GM21526 (cell line): ENCODE measurements at regions not wholly inside any gene's neighbourhood (a gene's known extent, or its start where the extent isn't known, plus 50 kb on each side); places are given as distances from the start of the nearest gene placed in this dataset.
"Not testable (repeated sequence)": the region's sequence is repeated elsewhere in the genome, so short reads cannot be mapped to it uniquely, and the experiment has no call there.

Experiments used
- ATAC-seq: cut with Tn5 transposase; IDR thresholded peaks from one replicate; pipeline ENCODE4 v1.9.1; 2021; ENCODE audit warnings: moderate library complexity; ENCODE audit not compliant: unreplicated experiment, low FRiP score

DNA sequence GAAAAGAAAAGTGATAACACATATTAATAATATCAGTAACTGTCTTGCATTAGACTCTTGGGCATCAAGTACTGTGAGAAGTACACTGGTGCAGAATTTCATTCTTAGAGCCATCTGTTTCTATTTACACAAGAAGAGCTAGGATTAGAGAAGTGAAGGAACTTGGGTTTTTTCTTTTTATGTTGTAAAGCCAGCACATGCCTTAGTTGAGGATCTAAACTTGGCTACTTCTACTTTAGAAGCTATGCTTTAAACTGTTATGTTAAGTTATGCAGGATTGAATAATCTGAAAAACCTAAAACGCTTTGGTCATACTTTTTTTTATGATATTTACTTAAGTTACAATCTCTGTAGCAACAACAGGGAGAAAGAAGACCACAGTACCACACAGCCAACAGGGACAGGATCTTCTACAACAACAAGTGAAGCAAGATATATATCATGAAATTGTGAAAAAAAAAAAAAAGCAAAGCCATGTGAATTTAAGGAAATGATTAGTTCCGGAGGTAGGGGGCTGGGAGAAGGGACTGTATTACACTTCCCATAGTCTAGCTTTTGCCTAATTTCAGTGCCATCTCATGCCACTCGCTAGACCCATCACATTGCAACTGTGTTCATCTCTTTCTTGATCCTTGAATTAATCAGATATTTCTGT is 305.1 kb upstream of the GOT2 start:
- ATAC-seq: no peak

DNA sequence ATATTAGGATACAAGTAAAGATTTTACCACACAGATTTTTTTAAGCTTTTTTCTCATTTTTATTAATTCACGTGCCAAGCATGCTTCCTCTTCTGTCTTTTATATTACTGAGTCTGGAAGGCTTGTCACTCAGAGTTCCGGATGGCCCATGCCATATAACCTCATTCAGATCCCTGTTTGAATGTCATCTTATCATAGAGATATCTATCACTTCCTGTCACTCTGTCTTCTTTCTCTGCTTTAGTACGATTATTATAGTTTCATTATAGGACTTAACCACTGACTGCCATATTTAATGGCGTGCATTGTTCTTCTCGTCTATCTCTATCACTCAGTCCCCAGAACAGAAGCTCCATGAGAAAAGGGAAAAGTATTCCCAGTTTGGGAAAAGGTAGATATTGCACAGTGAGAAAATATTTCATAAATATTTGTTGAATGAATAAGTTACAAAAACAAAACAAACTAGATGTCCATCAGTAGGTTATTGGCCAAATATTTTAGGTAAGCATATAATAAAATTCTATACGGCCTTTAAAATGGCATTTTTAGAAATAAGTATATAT is 296.9 kb upstream of the GOT2 start:
- no peak for ATAC-seq

DNA sequence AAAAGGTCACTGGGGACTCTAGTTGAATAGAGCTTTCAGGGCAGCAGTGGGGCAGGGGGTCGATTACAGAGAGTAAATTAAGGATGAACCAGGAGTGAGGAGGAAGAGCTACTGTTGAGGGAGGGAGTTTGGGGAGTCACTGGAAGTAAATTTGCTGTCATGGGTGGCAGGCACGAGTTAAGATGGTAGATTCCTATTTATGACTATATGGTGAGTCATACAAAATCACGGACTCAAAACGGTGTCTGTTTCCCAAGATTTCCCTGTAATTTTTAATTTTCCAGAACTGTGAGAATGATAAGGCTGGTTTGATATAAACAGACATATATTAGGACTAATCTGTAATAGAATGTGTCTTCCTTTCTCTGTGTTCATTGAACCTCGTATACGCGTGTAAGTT is 287.6 kb upstream of the GOT2 start:
- ATAC-seq: no peak

DNA sequence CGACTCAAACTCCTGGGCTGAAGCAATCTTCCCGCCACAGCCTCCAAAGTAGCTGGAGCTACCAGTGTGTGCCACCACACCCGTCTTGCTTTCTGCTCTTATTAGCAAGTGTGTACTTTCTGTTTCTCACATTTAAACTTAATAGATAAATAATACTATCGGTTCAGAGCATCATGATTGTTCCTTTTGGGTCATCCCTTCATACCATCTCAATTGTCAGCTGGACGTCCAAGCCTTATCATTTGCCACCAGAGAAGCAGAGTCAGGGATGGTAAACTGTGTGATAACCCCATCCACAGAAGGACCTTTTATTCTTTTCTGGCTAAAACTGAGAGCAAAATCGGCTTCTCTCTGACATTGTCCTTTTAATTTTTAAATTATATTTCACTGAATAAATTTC is 279.8 kb upstream of the GOT2 start:
- ATAC-seq: no peak

DNA sequence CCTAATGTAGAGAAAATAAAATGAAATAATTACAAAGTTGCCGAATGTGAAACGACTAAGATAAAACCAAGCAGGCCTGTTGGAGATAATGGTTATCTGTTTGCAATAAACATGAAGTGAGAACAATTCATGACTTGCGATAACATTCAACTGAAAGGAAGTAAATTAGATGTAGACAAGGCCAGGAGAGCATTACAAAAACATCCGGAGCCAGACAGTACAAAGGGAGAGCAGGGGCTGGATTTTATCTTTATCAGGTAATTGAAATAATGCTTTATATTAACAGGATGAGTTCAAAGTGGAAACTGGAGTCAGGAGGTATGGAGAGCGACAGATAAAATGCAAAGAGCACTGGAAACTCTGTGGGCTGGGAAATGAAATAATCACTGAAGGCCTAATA is 265.6 kb upstream of the GOT2 start:
- ATAC-seq: no peak

DNA sequence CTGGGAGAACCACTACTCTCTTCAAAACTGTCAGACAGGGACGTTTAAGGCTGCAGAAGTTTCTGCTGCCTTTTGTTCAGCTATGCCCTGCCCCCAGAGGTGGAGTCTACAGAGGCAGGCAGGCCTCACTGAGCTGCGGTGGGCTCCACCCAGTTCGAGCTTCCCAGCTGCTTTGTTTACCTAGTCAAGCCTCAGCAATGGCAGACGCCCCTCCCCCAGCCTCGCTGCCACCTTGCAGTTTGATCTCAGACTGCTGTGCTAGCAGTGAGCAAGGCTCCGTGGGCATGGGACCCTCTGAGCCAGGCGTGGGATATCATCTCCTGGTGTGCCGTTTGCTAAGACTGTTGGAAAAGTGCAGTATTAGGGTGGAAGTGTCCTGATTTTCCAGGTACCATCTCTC is 258.6 kb upstream of the GOT2 start:
- ATAC-seq: not testable (repeated sequence)

DNA sequence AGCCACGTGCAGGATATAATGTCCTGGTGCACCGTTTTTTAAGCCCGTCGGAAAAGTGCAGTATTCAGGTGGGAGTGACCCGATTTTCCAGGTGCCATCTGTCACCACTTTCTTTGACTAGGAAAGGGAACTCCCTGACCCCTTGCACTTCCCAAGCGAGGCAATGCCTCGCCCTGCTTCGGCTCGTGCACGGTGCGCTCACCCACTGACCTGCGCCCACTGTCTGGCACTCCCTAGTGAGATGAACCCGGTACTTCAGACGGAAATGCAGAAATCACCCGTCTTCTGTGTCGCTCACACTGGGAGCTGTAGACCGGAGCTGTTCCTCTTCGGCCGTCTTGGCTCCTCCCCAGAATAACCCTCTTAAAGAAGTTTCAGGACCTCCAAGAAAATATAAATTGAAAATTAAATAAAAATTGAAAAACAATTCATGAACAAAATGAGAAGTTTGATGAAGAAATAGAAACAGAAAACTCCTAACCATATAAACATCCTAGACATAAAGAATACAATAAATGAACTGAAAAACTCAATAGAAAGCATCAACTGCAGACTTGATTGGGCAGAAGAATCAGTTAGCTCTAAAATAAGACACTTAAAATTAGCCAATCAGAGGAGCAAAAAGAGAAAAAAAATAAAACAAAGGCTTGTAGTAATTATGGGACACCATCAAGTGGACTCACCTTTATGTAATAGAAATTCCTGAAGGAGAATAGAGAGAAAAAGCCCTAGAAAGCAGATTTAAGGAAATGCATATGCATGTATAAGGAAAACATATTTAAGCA is 249.3 kb upstream of the GOT2 start:
- ATAC-seq: not testable (repeated sequence)

DNA sequence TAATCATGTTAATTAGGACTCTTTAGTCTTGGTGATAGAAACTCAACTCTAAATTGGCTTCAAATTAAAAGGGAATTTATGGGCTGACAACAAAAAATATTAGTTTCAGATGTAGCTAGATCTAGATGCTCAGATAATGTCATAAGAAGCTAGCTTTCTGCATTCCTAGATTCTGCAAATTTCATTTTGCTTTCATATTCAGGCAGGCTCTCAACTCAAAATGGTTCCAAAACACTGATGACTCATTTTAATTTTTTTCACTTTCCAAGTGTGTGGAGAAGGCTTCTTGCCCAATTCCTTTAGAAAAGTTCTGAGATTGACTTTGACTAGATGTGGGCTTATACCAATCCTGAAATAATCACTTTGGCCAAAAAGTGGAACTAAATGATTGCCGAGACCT is 236.7 kb upstream of the GOT2 start:
- peak; percentile 77 for ATAC-seq

DNA sequence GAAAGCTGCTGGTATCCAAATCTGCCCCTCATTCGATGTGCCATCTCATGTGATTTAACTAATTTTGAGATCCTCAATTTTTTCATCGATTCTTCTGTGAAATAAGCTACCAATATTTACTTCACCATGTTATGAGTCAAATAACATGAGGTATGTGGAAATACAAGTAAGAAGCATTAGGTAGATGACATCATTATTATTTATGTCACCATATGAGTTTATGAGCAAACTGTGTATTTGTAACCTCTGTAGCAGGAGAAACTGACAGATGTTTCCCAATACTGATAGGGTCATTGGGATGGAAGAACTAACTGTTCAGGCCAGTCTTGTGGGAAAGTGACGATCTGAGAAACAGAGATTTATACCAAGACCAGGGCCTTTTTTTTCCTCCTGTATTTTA is 229.4 kb upstream of the GOT2 start:
- no peak for ATAC-seq

DNA sequence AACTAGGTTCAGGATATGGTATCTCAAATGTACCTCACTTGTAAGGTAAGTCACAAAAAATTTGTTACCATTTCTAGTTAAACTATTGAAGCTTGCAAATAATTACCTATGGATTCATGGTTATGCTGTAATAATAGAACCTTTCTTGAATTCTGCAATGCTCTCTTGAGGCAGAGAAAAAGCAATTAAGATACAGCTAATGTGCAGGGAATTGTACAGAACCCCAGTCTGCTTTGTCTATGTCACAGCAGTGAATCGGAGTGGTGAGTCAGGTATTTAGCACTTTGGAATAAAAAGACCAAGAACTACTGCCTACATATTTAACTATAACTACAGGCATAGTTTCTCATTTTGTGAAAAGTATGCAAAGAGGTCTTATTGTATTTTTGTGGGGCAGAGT is 228.7 kb upstream of the GOT2 start:
- no peak for ATAC-seq

DNA sequence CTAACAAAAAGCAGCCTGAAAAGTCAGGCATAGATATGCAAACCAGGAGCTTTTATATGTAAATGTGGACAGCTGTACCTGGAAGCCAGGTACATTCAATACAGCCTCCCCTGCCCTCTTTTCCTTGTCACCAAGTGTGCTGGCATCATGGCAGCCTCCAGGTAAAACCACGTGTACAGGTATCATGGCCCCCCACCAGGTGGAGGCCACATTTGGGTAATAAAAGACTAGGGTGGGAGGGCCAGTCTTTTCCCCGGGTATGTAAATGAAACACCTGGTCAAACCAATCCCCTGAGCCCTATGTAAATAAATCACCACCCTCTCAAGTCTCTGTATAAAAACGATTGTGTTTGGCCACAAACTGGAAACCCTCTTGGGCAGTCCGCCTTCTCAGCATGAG is 226.4 kb upstream of the GOT2 start:
- ATAC-seq: no peak

DNA sequence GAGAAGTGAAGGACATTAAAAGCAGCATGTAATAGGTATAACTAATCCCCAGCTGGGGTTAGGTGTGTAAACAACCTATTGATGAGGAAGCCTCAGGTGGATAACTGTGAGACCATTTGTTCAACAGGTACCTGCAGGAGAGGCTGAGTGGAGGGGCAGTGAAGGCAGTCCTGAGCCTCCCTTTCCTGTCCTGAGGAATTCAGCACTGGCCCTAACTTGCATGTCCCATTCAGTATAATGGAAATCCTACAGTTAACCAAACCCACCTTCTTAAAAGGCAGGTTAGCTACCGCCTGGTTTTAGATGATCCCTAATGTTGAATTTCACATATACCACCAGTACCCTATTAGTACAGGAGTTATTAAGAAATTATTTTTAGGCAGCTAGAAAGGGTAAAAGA is 225.9 kb upstream of the GOT2 start:
- no peak for ATAC-seq

DNA sequence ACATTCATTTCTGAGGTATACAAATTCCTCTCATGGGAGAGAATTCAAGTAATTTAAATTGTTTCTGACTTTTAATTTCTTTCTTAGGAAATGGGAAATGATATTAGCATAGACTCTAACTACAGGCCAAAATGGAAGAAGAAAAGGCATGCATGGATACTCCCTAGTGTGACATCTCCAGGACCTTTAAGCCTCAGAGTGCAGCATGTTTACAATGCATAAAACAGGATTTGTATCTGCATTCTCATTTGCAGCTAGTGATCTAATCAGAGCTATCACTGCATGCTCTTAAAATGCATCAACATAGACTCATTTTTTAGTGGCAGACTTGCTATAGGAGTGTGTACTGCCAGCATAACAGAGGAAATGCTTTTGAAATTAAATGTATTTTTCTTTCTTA is 224.6 kb upstream of the GOT2 start:
- no peak for ATAC-seq

DNA sequence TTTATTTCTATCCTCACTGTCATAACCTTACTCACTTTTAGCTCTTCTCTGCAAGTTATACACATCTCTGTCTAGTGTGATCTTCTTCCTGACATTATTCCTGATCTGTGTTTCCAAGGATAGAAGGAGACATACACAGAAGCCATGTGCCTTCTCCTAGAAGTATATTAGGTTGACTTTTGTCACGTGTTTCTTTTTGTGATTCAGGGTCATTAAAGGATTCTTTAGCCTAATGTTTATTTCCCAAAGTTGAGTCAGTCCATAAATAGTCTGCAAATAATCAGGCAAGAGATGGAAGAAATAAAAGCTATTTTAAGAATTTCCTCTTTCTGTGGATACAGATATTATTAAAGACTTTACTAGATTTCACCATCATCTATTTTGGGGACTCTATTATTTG is 214.1 kb upstream of the GOT2 start:
- ATAC-seq: no peak

DNA sequence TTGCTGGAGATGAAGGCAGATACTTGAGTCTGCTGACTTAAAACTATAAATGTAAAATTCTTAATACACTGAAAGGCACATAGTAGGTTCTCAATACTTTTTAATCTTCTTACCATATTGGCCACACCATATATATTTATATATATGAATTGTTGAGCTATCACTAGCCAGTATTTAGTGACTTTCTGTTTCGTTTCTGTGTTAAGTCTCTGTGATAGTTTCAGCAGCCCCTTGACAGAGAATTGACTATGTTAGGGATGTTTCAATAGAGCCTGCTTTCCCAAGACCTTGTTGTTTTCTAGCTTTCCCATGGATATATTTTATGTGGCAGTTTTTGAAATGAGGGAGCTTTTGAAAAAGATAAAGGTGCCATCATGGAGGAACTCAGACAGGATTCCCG is 206.5 kb upstream of the GOT2 start:
- ATAC-seq: no peak

DNA sequence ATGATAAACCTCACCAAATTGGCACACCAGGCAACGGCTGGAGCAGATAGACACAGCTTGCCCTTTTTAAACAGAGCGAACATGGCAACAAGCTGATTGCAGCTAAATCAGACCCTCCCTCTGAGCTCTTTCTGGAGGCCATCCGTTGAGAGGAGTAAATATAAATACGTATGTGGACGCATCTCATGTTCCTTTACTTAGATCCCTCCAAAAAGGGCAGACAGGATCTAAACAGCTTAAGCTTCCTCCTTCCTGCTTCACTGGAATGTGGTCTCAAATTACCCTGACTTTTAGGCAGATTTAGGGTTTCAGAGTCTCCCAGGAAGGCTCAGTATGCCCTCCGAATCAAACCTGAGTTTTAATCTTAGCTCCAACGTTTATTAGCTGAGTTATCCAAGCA is 204.7 kb upstream of the GOT2 start:
- no peak for ATAC-seq

DNA sequence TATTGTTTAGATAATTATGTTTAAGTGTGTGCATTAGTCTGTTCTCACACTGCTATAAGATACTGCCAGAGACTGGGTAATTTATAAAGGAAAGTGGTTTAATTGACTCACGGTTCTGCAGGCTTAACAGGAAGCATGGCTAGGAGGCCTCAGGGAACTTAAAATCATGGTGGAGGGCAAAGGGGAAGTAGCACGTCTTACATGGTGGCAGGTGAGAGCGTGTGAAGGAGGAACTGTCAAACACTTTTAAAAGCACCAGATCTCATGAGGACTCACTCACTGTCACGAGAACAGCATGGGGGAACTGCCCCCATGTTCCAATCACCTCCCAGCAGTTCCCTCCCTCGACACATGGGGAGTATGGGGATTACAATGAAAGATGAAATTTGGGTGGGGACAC is 203.5 kb upstream of the GOT2 start:
- ATAC-seq: no peak

DNA sequence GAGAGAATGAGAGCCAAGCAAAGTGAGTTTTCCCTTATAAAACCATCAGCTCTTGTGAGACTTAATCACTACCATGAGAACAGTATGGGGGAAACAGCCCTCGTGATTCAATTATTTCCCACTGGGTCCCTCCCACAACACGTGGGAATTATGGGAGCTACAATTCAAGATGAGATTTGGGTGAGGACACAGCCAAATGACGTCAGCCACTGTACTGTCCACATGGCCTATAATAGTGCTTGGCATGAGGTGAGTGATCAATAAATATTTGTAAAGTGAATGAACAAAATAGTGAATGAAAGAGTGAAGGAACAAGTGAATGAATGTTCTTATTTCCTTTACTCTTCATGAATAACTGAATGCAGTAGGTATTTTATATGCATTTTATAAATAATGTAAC is 199.1 kb upstream of the GOT2 start:
- no peak for ATAC-seq

DNA sequence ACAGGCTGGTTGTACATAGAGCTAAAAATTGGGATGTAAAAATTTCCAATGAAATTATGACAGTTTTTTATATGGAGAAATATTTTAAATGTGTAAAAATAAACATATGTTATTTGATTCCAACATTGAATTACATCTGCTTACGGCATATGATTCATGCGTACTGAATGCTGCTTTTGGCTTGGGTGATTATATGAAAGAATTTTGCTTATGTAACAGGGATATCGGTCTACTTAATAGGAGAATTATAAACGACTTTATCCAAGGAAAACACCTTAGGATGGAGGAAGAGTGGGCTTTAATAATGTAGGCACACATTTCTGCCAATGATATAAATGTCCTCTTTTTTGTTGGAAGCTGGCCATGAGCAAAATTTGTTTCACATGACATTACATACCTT is 197.3 kb upstream of the GOT2 start:
- no peak for ATAC-seq

DNA sequence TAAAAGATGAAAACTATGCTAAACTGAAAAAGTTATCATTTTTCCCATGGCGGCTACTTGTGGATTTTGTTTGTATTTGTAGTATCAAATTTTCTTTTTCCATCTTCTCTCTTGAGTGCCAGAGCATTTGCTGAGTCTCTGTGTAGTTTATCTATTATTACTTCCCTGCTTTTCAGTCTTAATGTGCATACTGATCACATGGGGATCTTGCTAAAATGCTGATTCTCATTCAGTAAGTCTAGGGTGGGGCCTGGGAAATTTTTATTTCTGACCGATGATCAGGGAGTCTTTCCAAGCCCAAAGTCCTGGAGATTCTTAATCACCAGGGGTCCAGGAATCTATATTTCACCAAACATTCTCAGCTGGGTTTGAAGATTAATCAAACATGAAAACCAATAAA is 189.0 kb upstream of the GOT2 start:
- no peak for ATAC-seq

DNA sequence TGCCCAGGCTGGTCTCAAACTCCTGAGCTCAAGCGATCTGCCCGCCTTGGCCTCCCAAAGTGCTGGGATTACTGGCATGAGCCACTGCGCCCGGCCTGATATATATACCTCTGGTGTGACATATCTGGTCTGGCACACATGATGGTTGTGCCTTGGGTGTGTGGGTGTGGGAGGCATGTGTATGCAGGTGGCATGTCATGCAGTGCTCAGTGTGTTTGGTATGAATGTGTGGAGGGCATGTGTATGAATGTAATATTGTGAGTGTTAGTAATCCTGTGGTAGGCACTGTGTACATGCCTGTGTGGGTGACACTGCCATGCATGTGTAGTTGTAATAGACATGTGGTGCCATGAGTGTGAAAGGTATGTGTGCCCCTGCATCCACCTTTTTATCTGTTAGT is 179.3 kb upstream of the GOT2 start:
- no peak for ATAC-seq

DNA sequence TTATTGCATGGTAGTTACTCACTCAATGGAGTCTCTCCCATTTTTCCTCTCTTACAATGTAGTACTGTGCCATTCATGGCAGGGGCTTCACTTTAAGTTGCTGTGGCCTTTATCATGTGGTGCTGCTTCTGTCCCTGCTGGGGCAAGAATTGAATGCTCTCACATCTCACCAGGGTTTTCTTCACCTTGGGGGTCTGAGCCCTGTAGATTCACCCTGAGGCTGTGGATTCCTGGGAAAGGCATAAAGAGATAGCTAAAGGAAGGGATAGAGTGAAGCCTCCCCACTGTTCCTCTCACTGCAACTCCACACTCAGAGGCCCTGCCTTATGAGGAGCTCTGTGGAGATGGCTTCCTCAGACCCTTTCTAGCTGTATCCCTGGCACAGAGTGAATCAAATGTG is 178.5 kb upstream of the GOT2 start:
- no peak for ATAC-seq
